Type B pancreatic cell (in vitro differentiated cells): ENCODE measurements at regions not wholly inside any gene's neighbourhood (a gene's known extent, or its start where the extent isn't known, plus 50 kb on each side); places are given as distances from the start of the nearest gene placed in this dataset.

Experiments used
- DNase-seq: peaks from one replicate; pipeline ENCODE4 v3.0.0; 2021; ENCODE audit warnings: mixed read lengths; ENCODE audit not compliant: unreplicated experiment; ENCODE audit errors: extremely low spot score
- H3K27ac Mint-ChIP-seq: 2 replicates; pipeline ENCODE4 v1.8.0; 2021; ENCODE audit warnings: mild to moderate bottlenecking, mixed read lengths
- H3K27me3 Mint-ChIP-seq: 2 replicates; pipeline ENCODE4 v1.8.0; 2021; ENCODE audit warnings: mixed read lengths
- H3K36me3 Mint-ChIP-seq: 2 replicates; pipeline ENCODE4 v1.8.0; 2021; ENCODE audit warnings: mixed read lengths
- H3K4me1 Mint-ChIP-seq: one replicate; pipeline ENCODE4 v1.8.0; 2021; ENCODE audit warnings: mixed read lengths; ENCODE audit not compliant: unreplicated experiment
- H3K4me3 Mint-ChIP-seq: 2 replicates; pipeline ENCODE4 v1.8.0; 2021; ENCODE audit warnings: mild to moderate bottlenecking, mixed read lengths
- H3K9me3 Mint-ChIP-seq: 2 replicates; pipeline ENCODE4 v1.8.0; 2021; ENCODE audit warnings: mixed read lengths
- TF ChIP-seq, protein P1 (sequence below): fragments of 200-600 bp; sonication (generic); conservative IDR thresholded peaks from 2 replicates; pipeline ENCODE4 v1.5.0; 2021; ENCODE audit warnings: antibody characterized with exemption, mild to moderate bottlenecking

GRCh38 chr2:78407960-78408794, 617.3 kb upstream of the REG3G start:
- no peak for DNase-seq
- H3K36me3 Mint-ChIP-seq: no peaks in the 10 kb centered on the region
- TF ChIP-seq, protein P1, sequence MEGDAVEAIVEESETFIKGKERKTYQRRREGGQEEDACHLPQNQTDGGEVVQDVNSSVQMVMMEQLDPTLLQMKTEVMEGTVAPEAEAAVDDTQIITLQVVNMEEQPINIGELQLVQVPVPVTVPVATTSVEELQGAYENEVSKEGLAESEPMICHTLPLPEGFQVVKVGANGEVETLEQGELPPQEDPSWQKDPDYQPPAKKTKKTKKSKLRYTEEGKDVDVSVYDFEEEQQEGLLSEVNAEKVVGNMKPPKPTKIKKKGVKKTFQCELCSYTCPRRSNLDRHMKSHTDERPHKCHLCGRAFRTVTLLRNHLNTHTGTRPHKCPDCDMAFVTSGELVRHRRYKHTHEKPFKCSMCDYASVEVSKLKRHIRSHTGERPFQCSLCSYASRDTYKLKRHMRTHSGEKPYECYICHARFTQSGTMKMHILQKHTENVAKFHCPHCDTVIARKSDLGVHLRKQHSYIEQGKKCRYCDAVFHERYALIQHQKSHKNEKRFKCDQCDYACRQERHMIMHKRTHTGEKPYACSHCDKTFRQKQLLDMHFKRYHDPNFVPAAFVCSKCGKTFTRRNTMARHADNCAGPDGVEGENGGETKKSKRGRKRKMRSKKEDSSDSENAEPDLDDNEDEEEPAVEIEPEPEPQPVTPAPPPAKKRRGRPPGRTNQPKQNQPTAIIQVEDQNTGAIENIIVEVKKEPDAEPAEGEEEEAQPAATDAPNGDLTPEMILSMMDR: no peak
- no peaks in the 10 kb centered on the region for H3K4me1 Mint-ChIP-seq
- no peak overlapping the region for H3K4me3 Mint-ChIP-seq
- H3K27me3 Mint-ChIP-seq: peaks cover 24% of the 10 kb centered on the region
- no peaks in the 10 kb centered on the region for H3K9me3 Mint-ChIP-seq
- H3K27ac Mint-ChIP-seq: no peak overlapping the region

GRCh38 chr2:78408795-78409118, 616.7 kb upstream of the REG3G start:
- TF ChIP-seq, protein P1: no peak
- DNase-seq: no peak
- H3K27ac Mint-ChIP-seq: no peak overlapping the region
- peaks cover 24% of the 10 kb centered on the region for H3K27me3 Mint-ChIP-seq
- no peak overlapping the region for H3K4me3 Mint-ChIP-seq
- H3K36me3 Mint-ChIP-seq: no peaks in the 10 kb centered on the region
- H3K4me1 Mint-ChIP-seq: no peaks in the 10 kb centered on the region
- H3K9me3 Mint-ChIP-seq: no peaks in the 10 kb centered on the region

DNA sequence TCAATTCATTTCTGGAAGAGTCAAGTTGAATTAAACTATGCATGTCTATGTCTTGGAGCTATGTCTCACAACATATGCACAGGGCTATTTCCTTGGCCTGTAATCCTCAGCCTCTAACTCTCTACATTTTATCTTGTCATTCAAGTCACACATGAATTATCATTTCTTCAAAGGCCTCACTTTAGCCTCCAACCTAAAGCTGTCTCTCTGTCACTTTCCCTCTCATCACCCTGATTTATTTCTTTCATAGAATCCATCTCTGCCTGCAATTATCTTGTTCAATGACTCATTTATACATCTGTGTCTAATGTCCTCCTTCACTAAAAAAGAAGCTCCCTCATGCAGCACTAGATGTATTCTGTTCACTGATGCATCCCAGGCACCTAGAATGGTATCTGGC, 614.2 kb upstream of the REG3G start:
- H3K27me3 Mint-ChIP-seq: peaks cover 23% of the 10 kb centered on the region
- no peak for DNase-seq
- no peaks in the 10 kb centered on the region for H3K4me1 Mint-ChIP-seq
- H3K4me3 Mint-ChIP-seq: no peak overlapping the region
- TF ChIP-seq, protein P1: no peak
- H3K36me3 Mint-ChIP-seq: no peaks in the 10 kb centered on the region
- no peaks in the 10 kb centered on the region for H3K9me3 Mint-ChIP-seq
- H3K27ac Mint-ChIP-seq: no peak overlapping the region

- TF ChIP-seq, protein P1: no peak
These were observed 608.7 kb upstream of the REG3G start for GRCh38 chr2:78416625-78417300.

DNA sequence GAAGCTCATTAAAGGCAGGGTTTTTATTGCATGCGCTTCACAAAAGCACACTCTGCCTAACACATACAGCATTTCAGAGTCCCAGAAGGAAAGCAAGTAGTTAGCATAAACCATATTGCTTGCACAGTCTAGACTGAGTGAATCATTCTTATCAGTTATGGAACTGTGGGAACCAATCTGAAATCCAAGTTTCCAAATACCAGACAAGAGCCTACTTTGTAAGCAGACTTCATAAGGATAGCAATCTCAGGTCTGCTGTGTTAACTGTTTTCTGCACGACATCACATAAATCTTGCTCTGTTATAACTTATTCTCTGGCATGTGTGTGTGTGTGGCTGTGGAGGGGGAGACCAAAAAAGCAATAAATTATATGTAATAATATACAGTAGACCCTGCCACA, 608.1 kb upstream of the REG3G start:
- Mint-ChIP-seq H3K4me1 (peaks cover 12% of the 10 kb centered on the region), H3K9me3 (no peaks in the 10 kb centered on the region), H3K4me3 (no peak overlapping the region), H3K27me3 (peaks cover 15% of the 10 kb centered on the region), H3K27ac (no peak overlapping the region), H3K36me3 (no peaks in the 10 kb centered on the region)
- TF ChIP-seq, protein P1: no peak
- no peak for DNase-seq

More at GRCh38 chr2:78416625-78417300, 608.7 kb upstream of the REG3G start:
- Mint-ChIP-seq H3K36me3 (no peaks in the 10 kb centered on the region), H3K27ac (no peak overlapping the region), H3K4me1 (peaks cover 12% of the 10 kb centered on the region), H3K27me3 (peaks cover 15% of the 10 kb centered on the region), H3K4me3 (no peak overlapping the region), H3K9me3 (no peaks in the 10 kb centered on the region)
- no peak for DNase-seq
